Pulmonary artery endothelial cell (primary cell): ENCODE measurements at regions not wholly inside any gene's neighbourhood (a gene's known extent, or its start where the extent isn't known, plus 50 kb on each side); places are given as distances from the start of the nearest gene placed in this dataset.

ENCODE experiments used
- DNase-seq: peaks from one replicate; pipeline ENCODE4 v3.0.0-alpha.2; 2011; ENCODE audit warnings: low read depth, low spot score

- DNase-seq = no peak
These were observed 292.3 kb upstream of the SIX2 start for GRCh38 chr2:45301307-45302277.

DNA sequence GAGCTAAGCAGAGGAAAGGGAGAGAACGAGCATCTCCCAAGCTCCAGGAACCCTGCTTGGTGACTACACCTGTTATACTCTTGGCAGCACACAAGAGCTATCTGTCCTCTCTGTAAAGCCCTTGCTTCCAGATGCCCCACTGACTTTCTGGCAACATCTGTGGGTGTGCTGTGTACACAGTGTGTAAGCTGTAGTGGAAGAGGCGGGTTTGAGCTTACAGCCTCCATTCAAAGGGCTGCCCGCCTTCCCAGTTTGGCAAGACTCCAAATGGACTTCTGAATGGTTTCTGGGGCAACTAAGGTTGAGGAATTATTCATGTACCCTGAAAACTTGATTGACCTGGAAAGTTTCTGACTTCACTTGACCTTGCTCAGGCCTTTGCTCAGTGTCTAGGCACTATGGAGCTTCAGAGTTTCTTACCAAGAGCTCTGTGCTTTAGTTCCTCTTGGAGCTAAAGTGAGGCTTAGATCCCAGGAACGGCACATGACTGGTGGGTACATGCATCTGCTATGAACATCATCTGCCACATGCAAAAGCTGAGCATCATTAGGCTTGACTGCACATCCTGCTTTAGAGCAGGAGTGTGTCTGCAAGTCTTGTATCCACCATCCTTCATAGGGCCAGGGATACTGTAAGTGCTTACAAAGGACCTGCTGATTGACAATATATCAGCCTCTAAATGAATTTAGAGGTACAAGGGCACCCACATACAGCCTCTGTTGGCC, 290.9 kb upstream of the SIX2 start:
- no peak for DNase-seq

GRCh38 chr2:45299361-45299760, 290.1 kb upstream of the SIX2 start:
- no peak for DNase-seq

DNA sequence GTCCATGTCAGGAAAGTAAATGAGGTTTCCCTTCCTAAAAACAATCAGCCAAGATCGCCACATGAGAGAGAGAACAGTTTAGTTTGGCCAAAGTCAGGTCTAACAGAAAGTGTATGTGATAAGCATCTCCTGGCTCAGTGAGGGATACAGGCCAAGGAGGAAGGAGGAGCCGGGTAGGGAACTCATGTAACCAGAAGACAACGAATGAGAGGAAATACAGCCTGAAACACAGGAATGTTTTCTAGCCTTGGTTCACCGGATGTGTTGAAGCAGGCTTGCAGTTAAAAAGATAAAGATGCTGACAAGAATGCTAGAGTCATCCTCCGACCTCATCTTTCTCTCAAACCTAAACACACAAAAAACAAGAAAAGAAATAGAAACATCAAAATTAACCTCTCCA, 283.9 kb upstream of the SIX2 start:
- no peak for DNase-seq

GRCh38 chr2:45291296-45291701, 282.0 kb upstream of the SIX2 start:
- DNase-seq = no peak

GRCh38 chr2:45289997-45290709, 280.9 kb upstream of the SIX2 start:
- no peak for DNase-seq

DNA sequence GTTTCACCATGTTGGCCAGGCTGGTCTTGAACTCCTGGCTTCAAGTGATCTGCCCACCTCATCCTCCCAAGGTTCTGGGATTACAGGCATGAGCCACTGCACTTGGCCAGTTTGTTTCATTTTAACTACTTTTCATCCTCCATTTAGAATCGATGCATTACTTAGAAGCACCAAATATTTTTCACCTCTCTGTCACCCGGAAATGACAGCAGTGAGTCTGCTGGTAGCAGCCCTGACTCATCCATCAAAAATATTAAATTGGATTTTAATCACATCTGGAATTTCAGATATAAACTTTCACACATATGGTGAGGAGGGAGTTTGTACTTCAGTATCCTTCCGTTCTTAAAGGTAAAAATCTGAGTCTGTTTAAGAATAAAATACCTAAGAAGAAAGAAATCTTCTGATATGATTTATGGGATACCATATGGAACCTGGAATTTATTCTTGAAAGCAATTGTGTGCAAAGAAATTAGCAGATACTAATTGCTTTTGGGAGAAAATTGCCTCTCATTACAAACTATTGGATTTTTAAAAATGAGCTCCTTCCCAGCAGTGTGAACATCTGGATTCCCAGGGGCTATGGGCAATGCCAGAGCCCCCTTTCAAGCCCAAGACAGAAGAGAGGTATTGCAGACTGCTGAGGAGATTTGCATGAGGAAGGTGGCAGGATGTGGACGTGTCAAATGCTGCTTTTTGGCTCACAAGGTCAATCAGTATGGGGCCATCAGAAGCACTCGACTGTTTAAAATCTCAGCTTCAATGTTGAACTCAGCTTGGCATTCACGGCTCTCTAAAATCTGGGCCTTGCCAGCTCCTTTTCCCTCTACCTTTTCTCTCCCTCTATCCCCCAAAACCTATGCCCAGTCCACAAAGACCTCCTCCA, 279.5 kb upstream of the SIX2 start:
- DNase-seq = no peak

DNA sequence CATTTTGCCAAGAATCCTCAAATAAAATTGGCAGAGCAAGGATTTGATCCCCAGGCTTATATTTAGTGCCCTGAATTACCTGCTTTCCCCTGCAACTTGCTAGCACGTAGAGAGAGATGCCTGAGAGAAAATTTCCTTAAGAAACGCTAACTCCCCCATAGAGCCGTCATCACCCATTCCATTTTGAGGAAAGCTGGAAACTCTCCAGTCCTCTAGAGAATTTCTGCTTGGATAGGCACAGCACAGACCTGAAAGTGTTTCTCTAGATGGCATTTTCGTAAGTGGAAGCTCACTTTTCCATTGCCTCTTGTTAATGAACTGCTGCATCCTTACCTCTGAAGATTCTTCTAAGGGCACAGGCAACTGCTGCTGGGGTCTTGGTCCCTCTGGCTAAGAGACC, 277.8 kb upstream of the SIX2 start:
- no peak for DNase-seq

DNA sequence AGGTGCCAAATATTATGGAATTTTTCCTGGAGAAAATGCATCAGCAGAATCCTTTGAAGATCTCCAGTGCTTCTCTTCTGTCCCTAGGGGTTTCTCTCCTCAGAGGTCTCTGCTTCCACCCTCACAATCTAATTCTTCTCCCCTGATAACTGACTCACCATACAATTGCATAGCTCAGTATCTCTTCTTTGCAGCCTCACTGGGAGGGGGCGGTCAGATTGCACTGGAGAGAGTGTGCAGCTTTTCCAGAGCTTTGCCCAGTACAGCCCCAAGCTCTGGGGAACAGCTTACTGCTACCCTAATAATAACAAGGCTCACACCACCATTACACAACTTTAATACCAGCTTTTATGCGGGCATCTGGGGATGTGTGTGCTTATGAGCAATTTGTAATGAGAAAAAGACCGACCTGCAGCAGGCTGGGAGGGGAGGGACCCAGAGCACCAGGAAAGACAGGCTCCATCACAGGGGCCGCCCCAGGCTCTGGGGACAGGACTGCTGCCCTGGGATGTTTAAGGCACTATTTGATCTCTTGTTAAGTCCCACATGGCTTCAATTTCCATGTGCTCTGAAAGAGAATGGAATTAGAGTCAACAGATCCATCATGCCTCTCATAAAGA, 276.6 kb upstream of the SIX2 start:
- no peak for DNase-seq

DNA sequence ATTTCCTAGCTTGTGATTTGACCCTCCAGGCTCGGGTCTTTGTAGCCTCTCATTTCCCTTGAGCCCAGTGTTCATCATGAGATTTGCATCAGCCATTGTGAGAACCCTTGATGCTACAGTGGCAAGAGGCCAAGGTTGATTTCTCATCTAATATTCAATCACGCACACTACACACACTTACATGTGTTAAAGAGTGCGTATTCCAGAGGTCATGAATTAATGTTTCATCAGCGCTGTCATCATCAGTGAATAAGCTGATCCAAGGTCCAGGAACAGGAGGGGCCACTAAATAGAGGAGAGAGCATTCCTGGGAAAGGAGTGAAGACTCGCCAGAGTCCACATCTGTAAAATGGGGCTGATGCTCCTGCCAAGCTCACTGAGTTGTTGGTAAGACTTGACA, 276.1 kb upstream of the SIX2 start:
- DNase-seq = no peak

DNA sequence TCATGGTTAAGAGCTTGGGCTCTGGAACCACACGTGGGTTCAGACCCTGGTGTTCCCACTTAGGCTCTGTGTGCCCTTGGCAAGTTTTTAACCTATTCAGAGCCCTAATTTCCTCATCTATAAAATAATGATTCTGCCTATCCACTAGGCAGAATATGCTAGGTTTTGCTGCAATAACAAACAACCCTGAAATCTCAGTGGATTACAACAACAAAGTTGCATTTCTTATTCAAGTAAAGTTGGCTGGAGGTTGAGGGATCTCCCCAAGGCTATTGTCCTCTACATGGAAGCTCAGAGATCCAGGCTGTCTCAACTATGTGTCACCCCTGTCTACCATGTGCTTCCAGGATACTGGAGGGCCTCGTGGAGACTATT, 275.4 kb upstream of the SIX2 start:
- DNase-seq = no peak

DNA sequence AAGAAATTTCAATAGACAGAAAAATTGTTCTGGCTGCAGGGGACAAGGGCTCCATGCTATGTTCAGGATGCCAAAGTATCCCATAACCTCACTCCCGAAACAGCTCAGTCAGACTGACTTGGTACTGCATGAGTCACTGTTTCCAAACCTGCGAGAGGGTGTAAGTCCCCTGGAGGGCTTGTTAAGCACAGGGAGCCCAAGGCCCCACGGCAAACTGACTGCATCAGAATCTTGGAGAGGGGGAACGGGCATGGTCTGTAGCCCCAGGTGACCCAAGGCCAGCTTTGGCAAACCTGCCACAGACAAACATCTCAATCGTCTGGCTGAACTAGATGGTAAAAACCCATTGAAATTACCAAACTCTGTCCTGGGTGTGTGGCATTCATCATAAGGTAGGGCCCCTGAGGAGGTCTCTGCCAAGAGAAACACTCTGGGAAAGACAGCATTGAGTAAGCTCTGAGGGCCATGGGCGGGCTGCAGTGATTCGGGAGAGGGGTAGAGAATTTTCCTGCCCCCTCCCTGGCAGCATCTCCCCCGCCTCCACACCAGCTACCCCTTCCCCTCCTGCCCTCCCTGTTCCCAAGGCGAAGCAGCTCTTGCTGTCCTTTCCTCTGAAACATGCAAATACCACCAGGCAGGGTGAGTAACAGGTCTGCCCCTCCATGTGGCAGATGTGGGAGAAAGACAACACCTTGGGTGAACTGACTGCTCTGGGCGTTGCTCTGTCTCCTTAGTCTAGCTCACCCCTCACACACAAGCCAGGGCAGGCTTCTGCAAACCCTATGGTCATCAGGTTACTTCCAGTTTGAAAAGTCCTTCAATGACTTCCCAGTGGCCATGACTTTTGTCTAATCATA, 274.7 kb upstream of the SIX2 start:
- DNase-seq = no peak

- no peak for DNase-seq
These were observed 273.4 kb upstream of the SIX2 start for GRCh38 chr2:45282646-45283045.

GRCh38 chr2:45281311-45281710, 272.1 kb upstream of the SIX2 start:
- DNase-seq = no peak

DNA sequence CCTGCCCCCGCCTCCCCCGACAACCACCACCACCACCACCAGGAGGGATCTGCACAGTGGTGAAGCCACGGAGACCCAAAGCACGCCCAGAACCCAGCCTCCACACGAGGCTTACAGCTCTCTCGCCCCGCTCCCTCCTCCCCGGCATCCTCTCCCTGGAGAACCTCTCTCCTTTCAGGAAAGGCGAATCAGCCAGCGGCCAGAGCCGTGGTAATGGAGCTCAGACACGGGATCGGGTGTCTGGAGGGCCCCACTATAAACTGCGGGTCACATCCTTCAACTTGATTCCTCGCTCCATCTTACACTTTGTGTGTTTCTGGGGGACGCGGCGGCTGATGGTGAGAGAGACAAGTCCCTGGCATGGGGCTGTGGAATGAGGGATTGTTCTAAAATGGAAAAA, 271.5 kb upstream of the SIX2 start:
- no peak for DNase-seq

GRCh38 chr2:45279356-45279755, 270.1 kb upstream of the SIX2 start:
- DNase-seq = no peak

DNA sequence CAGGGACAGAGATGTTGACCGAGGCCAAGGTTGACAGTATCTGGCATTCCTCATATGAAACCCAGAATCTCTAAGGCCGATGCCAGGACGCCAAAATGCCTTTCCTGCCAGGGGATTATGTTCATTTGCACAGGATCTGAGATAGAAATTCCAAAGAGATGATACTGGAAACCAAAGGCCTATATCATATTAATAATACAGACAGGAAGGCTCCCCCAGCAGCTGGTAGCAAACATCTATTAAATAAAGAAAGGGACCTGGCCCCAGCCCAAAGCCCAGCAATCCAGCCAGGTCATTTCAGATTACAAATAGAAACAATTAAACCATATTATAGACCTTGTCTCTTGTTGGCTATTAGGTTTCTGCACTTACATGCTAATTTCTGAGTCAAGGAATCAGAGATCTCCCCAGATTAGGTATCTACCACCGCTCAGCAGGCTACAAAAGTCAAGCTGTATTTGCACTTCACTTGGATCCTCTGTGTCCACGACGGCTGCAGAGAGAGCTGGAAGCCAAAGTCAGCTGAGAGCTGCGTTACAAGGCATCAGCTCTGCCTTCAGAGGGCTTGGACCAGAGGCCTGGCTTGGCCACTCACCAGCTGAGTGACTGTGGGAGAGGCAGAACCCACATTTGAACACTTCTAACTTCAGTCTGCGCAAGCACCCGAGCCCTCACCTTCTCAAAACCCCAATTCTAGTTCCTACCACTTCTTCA, 269.3 kb upstream of the SIX2 start:
- no peak for DNase-seq

- DNase-seq = no peak
These were observed 267.7 kb upstream of the SIX2 start for GRCh38 chr2:45276914-45277313.

- no peak for DNase-seq
These were observed 266.6 kb upstream of the SIX2 start for GRCh38 chr2:45275806-45276205.
